MM.1S (cell line): ENCODE measurements at regions not wholly inside any gene's neighbourhood (a gene's known extent, or its start where the extent isn't known, plus 50 kb on each side); places are given as distances from the start of the nearest gene placed in this dataset.

ENCODE experiments used
- DNase-seq: peaks from one replicate; pipeline ENCODE4 v3.0.0-alpha.2; 2015
- H2AFZ ChIP-seq: fragments of 300-600 bp; sonication (generic); 2 replicates; pipeline ENCODE4 v1.6.0; 2016; ENCODE audit warnings: antibody characterized with exemption, low read length
- H3F3A ChIP-seq: fragments of 300-600 bp; sonication (generic); 2 replicates; pipeline ENCODE4 v1.6.1; 2016; ENCODE audit warnings: mild to moderate bottlenecking, antibody characterized with exemption, low read length, moderate library complexity, mixed read lengths; ENCODE audit not compliant: insufficient read depth
- H3K27ac ChIP-seq: fragments of 300-600 bp; sonication (generic); 2 replicates; pipeline ENCODE4 v1.5.1; 2016; ENCODE audit warnings: mild to moderate bottlenecking, low read length
- H3K27me3 ChIP-seq: fragments of 300-600 bp; sonication (generic); replicated peaks from 2 replicates; pipeline ENCODE4 v1.6.0; 2016; ENCODE audit warnings: low read length; ENCODE audit not compliant: insufficient read depth
- H3K36me3 ChIP-seq: fragments of 300-600 bp; sonication (generic); replicated peaks from 2 replicates; pipeline ENCODE4 v1.6.1; 2016; ENCODE audit warnings: mild to moderate bottlenecking, low read length, mixed read lengths; ENCODE audit not compliant: insufficient read depth
- H3K4me1 ChIP-seq: fragments of 300-600 bp; sonication (generic); 2 replicates; pipeline ENCODE4 v1.6.1; 2016; ENCODE audit warnings: low read length, mixed read lengths
- H3K4me2 ChIP-seq: fragments of 300-600 bp; sonication (generic); 2 replicates; pipeline ENCODE4 v1.6.0; 2016; ENCODE audit warnings: low read depth, low read length
- H3K4me3 ChIP-seq: fragments of 300-600 bp; sonication (generic); 2 replicates; pipeline ENCODE4 v1.5.1; 2016; ENCODE audit warnings: low read length, mixed read lengths
- H3K79me2 ChIP-seq: fragments of 300-600 bp; sonication (generic); 2 replicates; pipeline ENCODE4 v1.6.1; 2016; ENCODE audit warnings: mixed run types, low read length, mixed read lengths
- H3K9ac ChIP-seq: fragments of 300-600 bp; sonication (generic); 2 replicates; pipeline ENCODE4 v1.6.1; 2016; ENCODE audit warnings: low read length, mixed read lengths
- H3K9me2 ChIP-seq: fragments of 300-600 bp; sonication (generic); replicated peaks from 2 replicates; pipeline ENCODE4 v1.6.1; 2016; ENCODE audit warnings: mild to moderate bottlenecking, low read length, mixed read lengths; ENCODE audit not compliant: insufficient read depth
- H3K9me3 ChIP-seq: fragments of 300-600 bp; sonication (generic); replicated peaks from 2 replicates; pipeline ENCODE4 v1.6.1; 2016; ENCODE audit warnings: mild to moderate bottlenecking, low read length, mixed read lengths; ENCODE audit not compliant: insufficient read depth
- H4K20me1 ChIP-seq: fragments of 300-600 bp; sonication (generic); 2 replicates; pipeline ENCODE4 v1.6.1; 2016; ENCODE audit warnings: mild to moderate bottlenecking, low read length, moderate library complexity, mixed read lengths; ENCODE audit not compliant: insufficient read depth
- EZH2 ChIP-seq: fragments of 300-600 bp; sonication (generic); optimal IDR thresholded peaks from 2 replicates; pipeline ENCODE3; 2017; ENCODE audit warnings: low read depth, mild to moderate bottlenecking, antibody characterized with exemption, low read length, mixed read lengths
- EZH2phosphoT487 ChIP-seq: fragments of 300-600 bp; sonication (generic); IDR thresholded peaks from 2 replicates; pipeline ENCODE4 v1.6.1; 2018; ENCODE audit warnings: antibody characterized with exemption, low read length
- TF ChIP-seq, protein P1 (sequence below): fragments of 300-600 bp; sonication (generic); IDR thresholded peaks from 2 replicates; pipeline ENCODE4 v1.5.1; 2016; ENCODE audit warnings: antibody characterized with exemption, low read length, mixed read lengths

DNA sequence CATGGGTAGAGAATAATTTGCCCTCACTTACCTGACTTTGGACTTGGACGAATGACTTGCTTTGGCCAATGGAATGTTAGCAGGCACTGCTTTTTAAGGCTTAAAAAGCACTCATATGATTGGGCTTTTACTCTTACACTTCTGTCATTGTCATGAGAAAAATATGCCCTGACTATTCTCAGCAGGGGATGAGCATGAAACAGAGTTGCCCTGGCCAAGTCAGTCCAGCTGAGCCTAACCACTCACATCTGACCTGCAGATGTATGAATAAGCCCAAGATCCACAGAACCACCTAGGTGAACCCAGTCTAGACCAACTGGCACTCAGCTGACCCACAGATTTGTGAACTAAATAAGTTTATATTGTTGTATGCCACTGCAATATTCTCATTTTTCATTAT is 573.5 kb downstream of the TNS3 start:
- H3K9me3 ChIP-seq: no peaks in the 10 kb centered on the region
- no peak overlapping the region for H3K4me2 ChIP-seq
- H3K4me1 ChIP-seq: no peaks in the 10 kb centered on the region
- no peak for DNase-seq
- no peak overlapping the region for H3K4me3 ChIP-seq
- H3K36me3 ChIP-seq: no peaks in the 10 kb centered on the region
- H4K20me1 ChIP-seq: no peaks in the 10 kb centered on the region
- H3K9ac ChIP-seq: no peak overlapping the region
- no peak overlapping the region for H2AFZ ChIP-seq
- H3K27me3 ChIP-seq: no peaks in the 10 kb centered on the region
- no peaks in the 10 kb centered on the region; the same call in 1 of the 2 replicates for H3K9me2 ChIP-seq
- TF ChIP-seq EZH2 (no peak), EZH2phosphoT487 (no peak)
- TF ChIP-seq, protein P1, sequence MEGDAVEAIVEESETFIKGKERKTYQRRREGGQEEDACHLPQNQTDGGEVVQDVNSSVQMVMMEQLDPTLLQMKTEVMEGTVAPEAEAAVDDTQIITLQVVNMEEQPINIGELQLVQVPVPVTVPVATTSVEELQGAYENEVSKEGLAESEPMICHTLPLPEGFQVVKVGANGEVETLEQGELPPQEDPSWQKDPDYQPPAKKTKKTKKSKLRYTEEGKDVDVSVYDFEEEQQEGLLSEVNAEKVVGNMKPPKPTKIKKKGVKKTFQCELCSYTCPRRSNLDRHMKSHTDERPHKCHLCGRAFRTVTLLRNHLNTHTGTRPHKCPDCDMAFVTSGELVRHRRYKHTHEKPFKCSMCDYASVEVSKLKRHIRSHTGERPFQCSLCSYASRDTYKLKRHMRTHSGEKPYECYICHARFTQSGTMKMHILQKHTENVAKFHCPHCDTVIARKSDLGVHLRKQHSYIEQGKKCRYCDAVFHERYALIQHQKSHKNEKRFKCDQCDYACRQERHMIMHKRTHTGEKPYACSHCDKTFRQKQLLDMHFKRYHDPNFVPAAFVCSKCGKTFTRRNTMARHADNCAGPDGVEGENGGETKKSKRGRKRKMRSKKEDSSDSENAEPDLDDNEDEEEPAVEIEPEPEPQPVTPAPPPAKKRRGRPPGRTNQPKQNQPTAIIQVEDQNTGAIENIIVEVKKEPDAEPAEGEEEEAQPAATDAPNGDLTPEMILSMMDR: no peak
- no peaks in the 10 kb centered on the region for H3F3A ChIP-seq
- no peaks in the 10 kb centered on the region for H3K79me2 ChIP-seq
- no peak overlapping the region for H3K27ac ChIP-seq

DNA sequence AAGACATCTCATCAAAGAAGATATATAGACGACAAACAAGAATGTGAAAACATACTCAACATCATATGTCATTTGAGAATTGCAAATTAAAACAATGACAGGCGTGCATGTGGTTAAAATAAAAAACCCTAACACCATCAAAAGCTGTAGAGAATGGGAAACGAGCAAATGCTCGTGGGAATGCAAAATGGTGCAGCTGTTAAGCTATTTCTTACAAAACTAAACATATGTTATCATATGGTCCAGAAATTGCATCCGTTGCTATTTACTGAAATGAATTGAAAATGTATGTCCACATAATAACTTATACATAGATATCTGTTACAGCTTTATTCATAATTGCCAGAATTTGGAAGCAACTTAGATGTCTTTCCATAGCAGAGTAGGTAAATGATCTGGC is 574.4 kb downstream of the TNS3 start:
- H2AFZ ChIP-seq: no peak overlapping the region
- no peaks in the 10 kb centered on the region for H3F3A ChIP-seq
- H3K4me2 ChIP-seq: no peak overlapping the region
- no peak overlapping the region for H3K27ac ChIP-seq
- H4K20me1 ChIP-seq: no peaks in the 10 kb centered on the region
- no peak overlapping the region for H3K9ac ChIP-seq
- no peaks in the 10 kb centered on the region for H3K9me2 ChIP-seq
- H3K4me3 ChIP-seq: no peak overlapping the region
- no peaks in the 10 kb centered on the region for H3K36me3 ChIP-seq
- TF ChIP-seq, protein P1: no peak
- TF ChIP-seq EZH2phosphoT487 (no peak), EZH2 (no peak)
- H3K4me1 ChIP-seq: no peaks in the 10 kb centered on the region
- H3K9me3 ChIP-seq: no peaks in the 10 kb centered on the region
- no peaks in the 10 kb centered on the region for H3K27me3 ChIP-seq
- DNase-seq: no peak
- H3K79me2 ChIP-seq: no peaks in the 10 kb centered on the region

DNA sequence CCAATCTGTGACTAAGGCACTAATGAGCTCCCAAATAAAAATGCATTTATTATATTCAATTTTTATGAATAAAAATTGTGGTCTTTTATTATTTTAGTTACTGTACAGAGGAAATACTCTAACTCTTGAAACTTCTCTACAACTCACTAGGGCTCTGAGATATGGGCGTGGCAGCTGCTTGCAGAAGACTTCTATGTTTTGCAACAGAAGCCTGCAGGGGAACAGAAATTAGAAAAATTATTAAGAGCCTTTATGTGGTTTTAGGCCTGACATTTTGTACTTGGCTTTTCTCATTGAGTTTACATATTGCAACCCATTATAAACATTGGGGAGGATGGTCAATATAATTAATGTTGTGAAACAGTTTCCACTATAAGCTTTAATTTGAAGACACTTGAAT is 581.4 kb downstream of the TNS3 start:
- H3K9me2 ChIP-seq: no peaks in the 10 kb centered on the region
- no peak overlapping the region for H3K4me3 ChIP-seq
- no peaks in the 10 kb centered on the region for H3K27me3 ChIP-seq
- H3K27ac ChIP-seq: no peak overlapping the region
- H3K9me3 ChIP-seq: no peaks in the 10 kb centered on the region
- H2AFZ ChIP-seq: no peak overlapping the region
- H3K4me2 ChIP-seq: no peak overlapping the region
- H3K9ac ChIP-seq: no peak overlapping the region
- no peaks in the 10 kb centered on the region for H3F3A ChIP-seq
- no peaks in the 10 kb centered on the region for H4K20me1 ChIP-seq
- no peaks in the 10 kb centered on the region for H3K79me2 ChIP-seq
- TF ChIP-seq EZH2phosphoT487: no peak
- TF ChIP-seq, protein P1: no peak
- no peak for TF ChIP-seq EZH2
- no peaks in the 10 kb centered on the region for H3K4me1 ChIP-seq
- H3K36me3 ChIP-seq: no peaks in the 10 kb centered on the region
- DNase-seq: no peak

DNA sequence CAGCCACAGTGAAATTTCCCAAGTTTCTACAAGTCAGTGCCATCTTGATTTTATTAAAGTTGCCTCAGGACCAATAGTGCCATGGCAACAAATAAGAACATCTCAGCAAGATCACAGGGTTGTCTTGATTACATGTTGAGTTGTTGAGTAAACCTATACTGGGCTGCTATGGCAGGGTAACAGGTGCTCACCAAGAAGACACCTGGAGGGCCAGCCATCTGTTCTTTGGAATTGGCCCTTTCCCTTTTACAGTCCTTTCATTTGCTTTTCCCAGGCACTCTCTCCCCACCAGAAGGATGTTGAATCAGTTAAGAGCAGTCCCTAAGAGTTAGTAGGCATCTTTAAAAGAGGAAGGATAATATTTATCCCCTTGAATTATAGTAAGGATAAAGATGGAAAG is 582.0 kb downstream of the TNS3 start:
- H3K36me3 ChIP-seq: no peaks in the 10 kb centered on the region
- no peak overlapping the region for H2AFZ ChIP-seq
- no peak overlapping the region for H3K4me3 ChIP-seq
- no peaks in the 10 kb centered on the region for H3K27me3 ChIP-seq
- H3K9me2 ChIP-seq: no peaks in the 10 kb centered on the region
- TF ChIP-seq EZH2phosphoT487: no peak
- TF ChIP-seq EZH2: no peak
- TF ChIP-seq, protein P1: no peak
- no peak overlapping the region for H3K9ac ChIP-seq
- no peaks in the 10 kb centered on the region for H3F3A ChIP-seq
- no peak for DNase-seq
- no peaks in the 10 kb centered on the region for H3K79me2 ChIP-seq
- H3K4me1 ChIP-seq: no peaks in the 10 kb centered on the region
- H3K4me2 ChIP-seq: no peak overlapping the region
- H3K9me3 ChIP-seq: no peaks in the 10 kb centered on the region
- H4K20me1 ChIP-seq: no peaks in the 10 kb centered on the region
- H3K27ac ChIP-seq: no peak overlapping the region
